ENCODE measurements at regions not wholly inside any gene's neighbourhood (a gene's known extent, or its start where the extent isn't known, plus 50 kb on each side); places are given as distances from the start of the nearest gene placed in this dataset.
"Not testable (repeated sequence)": the region's sequence is repeated elsewhere in the genome, so short reads cannot be mapped to it uniquely, and the experiment has no call there.

DNA sequence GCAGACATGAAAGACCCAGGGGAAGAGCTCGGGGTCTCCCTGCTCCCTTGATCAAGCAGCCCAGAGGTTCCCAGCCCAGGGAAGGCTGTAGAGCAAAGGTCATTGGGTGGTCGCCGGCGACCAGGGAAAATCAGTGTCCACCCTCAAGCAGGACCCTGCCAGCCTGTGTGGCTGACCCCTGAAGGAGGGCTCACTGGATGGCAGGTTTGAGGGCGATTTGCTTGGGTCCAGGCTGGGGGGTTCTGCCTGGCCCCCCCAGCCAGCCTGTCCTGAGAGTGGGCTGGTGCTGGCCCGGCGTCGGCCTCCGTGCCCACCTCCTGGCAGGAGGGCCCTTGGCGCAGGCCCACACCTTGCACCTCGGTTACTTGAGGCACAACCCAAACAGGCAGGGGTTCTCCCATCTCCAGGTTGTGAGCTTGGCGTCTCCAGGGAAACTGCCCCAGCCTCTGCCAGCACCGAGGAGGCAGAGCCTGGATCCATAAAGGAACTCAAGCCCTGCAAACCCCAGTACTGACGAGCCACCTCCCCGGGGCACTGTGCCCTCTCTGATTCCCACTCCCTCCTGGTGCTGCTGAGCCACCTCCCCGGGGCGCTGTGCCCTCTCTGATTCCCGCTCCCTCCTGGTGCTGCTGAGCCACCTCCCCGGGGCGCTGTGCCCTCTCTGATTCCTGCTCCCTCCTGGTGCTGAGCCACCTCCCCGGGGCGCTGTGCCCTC lies 329.0 kb upstream of the SFSWAP start:
- Mint-ChIP-seq H3K4me3 (no peak overlapping the region), H3K36me3 (ENCODE audit: low read depth) (no peaks in the 10 kb centered on the region)

GRCh38 chr12:131383291-131383690 lies 327.6 kb upstream of the SFSWAP start:
- Mint-ChIP-seq H3K9me3 (no peaks in the 10 kb centered on the region), H3K4me1 (ENCODE audit: low read depth) (no peaks in the 10 kb centered on the region), H3K36me3 (ENCODE audit: low read depth) (no peaks in the 10 kb centered on the region), H3K27me3 (peaks cover 6% of the 10 kb centered on the region), H3K27ac (no peak overlapping the region), H3K4me3 (no peak overlapping the region)

More for the DNA sequence above, 329.0 kb upstream of the SFSWAP start:
- Mint-ChIP-seq H3K27ac (no peak overlapping the region), H3K27me3 (peaks cover 6% of the 10 kb centered on the region), H3K9me3 (no peaks in the 10 kb centered on the region), H3K4me1 (ENCODE audit: low read depth) (no peaks in the 10 kb centered on the region)

GRCh38 chr12:131383741-131384543 lies 326.9 kb upstream of the SFSWAP start:
- Mint-ChIP-seq H3K9me3 (no peaks in the 10 kb centered on the region), H3K27me3 (peaks cover 6% of the 10 kb centered on the region), H3K27ac (no peak overlapping the region), H3K4me3 (no peak overlapping the region), H3K4me1 (ENCODE audit: low read depth) (no peaks in the 10 kb centered on the region), H3K36me3 (ENCODE audit: low read depth) (no peaks in the 10 kb centered on the region)

DNA sequence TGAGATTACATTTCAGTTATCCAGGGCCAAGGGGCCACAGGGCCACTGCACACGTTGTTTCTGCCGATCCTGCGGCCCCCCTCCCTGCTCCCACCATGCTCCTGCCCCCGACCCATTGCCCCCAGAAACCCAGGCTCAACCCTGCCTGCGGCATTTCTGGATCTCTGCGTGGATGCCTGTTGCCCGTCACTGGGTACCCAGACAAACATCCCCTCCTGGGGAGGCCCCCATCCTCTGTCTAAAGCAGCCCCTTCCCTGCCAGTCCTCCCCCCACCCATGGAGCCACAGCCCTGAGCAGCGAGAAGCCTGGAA lies 326.4 kb upstream of the SFSWAP start:
- no peaks in the 10 kb centered on the region for H3K4me1 Mint-ChIP-seq (ENCODE audit: low read depth)
- no peak overlapping the region for H3K4me3 Mint-ChIP-seq
- no peak overlapping the region for H3K27ac Mint-ChIP-seq

DNA sequence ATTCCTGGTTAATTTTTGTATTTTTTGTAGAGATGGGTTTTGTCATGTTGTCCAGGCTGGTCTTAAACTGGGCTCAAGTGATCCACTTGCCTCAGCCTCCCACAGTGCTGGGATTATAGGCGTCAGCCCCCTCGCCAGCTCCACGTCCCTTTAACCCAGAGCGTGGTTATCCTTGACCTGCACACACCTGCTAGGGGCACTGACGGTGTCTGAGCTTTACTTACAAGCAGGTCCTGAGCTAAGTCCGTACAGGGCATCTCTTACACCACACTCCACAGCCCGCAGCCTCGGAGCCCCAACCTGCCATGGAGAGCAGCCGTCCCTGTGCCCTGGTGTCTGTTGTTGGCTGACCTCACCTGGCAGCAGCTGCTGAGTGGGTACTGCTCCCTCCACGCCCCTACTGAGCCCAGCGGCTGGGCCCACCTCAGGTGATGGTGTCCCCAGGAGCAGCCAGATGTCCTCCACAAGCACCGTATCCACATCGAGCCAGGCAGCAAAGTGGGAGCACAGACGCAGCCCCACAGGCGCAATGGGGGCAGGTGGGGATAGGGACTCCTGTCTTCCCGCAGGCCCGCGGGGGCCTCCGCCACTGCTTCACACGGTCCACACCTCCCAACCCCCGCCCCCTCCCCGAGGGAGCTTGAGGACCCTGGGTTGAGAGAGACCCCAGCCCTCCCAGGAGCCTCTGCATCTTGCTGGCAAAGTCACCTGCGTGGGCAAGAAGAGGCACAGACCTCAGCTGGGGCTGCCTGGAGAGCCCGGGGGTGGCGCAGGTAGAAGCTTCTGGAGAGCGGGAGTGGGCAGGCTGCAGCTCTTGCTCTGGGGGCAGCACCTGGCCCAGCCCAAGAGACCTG lies 325.4 kb upstream of the SFSWAP start:
- Mint-ChIP-seq H3K27ac (no peak overlapping the region), H3K27me3 (peaks cover under 1% of the 10 kb centered on the region), H3K4me1 (ENCODE audit: low read depth) (no peaks in the 10 kb centered on the region), H3K4me3 (no peak overlapping the region), H3K36me3 (ENCODE audit: low read depth) (no peaks in the 10 kb centered on the region), H3K9me3 (no peaks in the 10 kb centered on the region)

More for the DNA sequence above, 326.4 kb upstream of the SFSWAP start:
- no peaks in the 10 kb centered on the region for H3K36me3 Mint-ChIP-seq (ENCODE audit: low read depth)
- H3K9me3 Mint-ChIP-seq, result no peaks in the 10 kb centered on the region
- peaks cover 6% of the 10 kb centered on the region for H3K27me3 Mint-ChIP-seq

DNA sequence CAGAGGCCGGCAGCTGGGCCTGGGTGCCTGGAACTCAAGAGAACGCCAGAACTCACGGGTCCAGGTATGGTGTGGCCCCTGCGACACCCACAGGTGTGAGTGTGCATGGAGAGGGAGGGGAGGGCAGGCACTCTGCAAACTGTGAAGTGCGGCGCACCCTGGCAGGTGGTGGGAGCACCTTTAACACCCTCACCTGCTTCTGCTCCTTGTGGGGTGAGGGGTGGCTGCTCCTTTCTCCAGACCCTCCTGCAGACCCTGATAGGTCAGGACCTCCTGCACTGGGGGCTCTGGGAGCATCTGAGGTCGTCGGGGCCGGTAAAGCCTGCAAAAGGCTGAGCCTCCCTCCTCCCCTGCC lies 324.7 kb upstream of the SFSWAP start:
- Mint-ChIP-seq H3K4me1 (ENCODE audit: low read depth) (no peaks in the 10 kb centered on the region), H3K9me3 (no peaks in the 10 kb centered on the region), H3K27me3 (no peaks in the 10 kb centered on the region)

GRCh38 chr12:131386781-131387180 lies 324.1 kb upstream of the SFSWAP start:
- H3K4me3 Mint-ChIP-seq, result no peak overlapping the region
- H3K27me3 Mint-ChIP-seq, result no peaks in the 10 kb centered on the region
- no peaks in the 10 kb centered on the region for H3K4me1 Mint-ChIP-seq (ENCODE audit: low read depth)
- H3K27ac Mint-ChIP-seq, result no peak overlapping the region
- no peaks in the 10 kb centered on the region for H3K9me3 Mint-ChIP-seq
- no peaks in the 10 kb centered on the region for H3K36me3 Mint-ChIP-seq (ENCODE audit: low read depth)

More for the DNA sequence above, 324.7 kb upstream of the SFSWAP start:
- no peak overlapping the region for H3K27ac Mint-ChIP-seq
- no peak overlapping the region for H3K4me3 Mint-ChIP-seq
- H3K36me3 Mint-ChIP-seq (ENCODE audit: low read depth), result no peaks in the 10 kb centered on the region

DNA sequence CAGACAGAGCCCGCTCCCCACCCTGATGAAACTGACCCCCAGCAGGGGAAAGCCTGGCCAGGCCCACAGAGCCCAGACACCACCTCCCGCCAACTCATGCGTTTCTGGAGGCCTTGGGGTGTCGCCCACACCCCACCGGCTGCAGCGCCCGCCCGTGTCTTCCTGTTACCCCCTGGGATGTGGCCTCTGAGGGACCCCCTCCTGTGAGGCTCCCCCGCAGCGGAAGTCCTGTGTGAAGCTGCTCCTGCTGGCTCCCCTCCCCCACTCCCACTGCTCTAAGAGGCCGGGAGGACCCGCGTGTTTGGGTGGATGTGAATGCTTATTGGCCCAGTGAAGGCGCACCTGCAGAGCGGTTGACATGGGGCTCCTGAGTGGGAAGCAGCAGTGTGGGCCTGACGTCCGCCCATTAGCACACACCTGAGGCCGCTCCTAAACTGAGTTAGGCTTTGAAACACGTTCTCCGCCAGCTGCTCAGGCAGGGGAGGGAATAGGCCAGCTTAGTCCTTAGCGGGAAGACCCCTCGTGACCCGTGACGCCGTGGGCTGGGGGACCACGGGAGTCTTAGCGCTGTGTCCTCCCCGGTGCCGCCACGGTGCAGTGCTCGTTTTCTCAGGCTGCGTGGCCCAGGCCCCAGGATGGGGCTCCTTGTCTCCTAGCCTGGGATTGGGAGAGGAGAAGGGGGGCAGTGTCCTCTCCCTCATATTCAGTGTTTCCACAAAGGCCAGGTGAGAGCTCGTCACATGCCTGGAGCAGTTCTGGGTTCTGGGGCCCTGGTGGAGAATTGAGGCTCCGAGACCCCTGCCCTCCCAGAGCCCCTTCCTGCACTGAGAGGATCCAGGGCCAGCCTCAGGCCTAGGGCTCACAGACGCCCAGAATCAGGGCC lies 323.4 kb upstream of the SFSWAP start:
- H3K27ac Mint-ChIP-seq, result no peak overlapping the region
- H3K36me3 Mint-ChIP-seq (ENCODE audit: low read depth), result no peaks in the 10 kb centered on the region
- H3K27me3 Mint-ChIP-seq, result no peaks in the 10 kb centered on the region
- H3K4me3 Mint-ChIP-seq, result no peak overlapping the region
- no peaks in the 10 kb centered on the region for H3K9me3 Mint-ChIP-seq
- no peaks in the 10 kb centered on the region for H3K4me1 Mint-ChIP-seq (ENCODE audit: low read depth)

- not testable (repeated sequence) for H3K9me3 Mint-ChIP-seq; H3K27ac Mint-ChIP-seq; H3K4me1 Mint-ChIP-seq (ENCODE audit: low read depth); H3K36me3 Mint-ChIP-seq (ENCODE audit: low read depth); H3K4me3 Mint-ChIP-seq; H3K27me3 Mint-ChIP-seq
Measured at GRCh38 chr12:131388164-131389053, 322.5 kb upstream of the SFSWAP start.

DNA sequence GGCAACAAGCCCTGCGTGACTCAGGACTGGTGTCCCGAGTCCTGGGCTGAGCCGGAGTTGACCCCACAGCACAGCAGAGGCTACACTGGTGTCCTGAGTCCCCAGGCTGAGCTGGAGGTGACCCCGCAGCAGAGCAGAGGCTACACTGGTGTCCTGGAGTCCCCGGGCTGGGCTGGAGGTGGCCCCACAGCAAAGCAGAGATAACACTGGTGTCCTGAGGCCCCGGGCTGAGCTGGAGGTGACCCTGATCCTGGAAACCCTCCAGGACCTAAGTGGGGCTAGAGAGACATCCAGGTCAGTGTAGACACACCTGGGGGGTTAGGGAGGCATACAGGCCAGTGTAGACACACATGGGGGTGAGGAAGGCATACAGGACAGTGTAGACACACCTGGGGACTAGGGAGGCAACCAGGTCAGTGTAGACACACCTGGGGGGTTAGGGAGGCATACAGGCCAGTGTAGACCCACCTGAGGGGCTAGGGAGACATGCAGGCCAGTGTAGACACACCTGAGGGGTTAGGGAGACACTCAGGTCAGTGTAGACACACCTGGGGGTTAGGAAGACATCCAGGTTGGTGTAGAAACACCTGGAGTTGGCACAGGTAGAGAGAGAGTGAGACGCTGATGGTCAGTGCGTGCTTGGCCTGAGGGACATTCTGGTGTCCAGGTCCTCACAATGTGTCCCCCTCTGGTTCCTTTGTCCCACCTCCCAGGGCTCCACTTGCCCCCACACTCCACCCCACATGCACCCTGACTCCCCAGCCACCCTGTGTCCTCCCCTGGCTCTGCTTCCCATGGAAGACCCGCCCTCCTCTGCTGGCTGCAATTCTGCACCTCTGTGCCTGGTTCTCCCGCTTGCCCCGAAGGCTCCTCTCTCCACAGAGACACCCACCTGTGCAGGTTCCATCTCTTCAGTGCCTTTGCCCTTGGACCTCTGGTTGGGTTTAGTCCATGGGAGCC lies 321.6 kb upstream of the SFSWAP start:
- Mint-ChIP-seq H3K4me1 (ENCODE audit: low read depth) (no peaks in the 10 kb centered on the region), H3K36me3 (ENCODE audit: low read depth) (no peaks in the 10 kb centered on the region), H3K9me3 (no peaks in the 10 kb centered on the region), H3K27me3 (no peaks in the 10 kb centered on the region), H3K27ac (no peak overlapping the region), H3K4me3 (no peak overlapping the region)

- Mint-ChIP-seq H3K27me3 (no peaks in the 10 kb centered on the region), H3K4me1 (ENCODE audit: low read depth) (no peaks in the 10 kb centered on the region), H3K9me3 (no peaks in the 10 kb centered on the region), H3K4me3 (no peak overlapping the region), H3K27ac (no peak overlapping the region), H3K36me3 (ENCODE audit: low read depth) (no peaks in the 10 kb centered on the region)
Measured at GRCh38 chr12:131390412-131391334, 320.2 kb upstream of the SFSWAP start.

DNA sequence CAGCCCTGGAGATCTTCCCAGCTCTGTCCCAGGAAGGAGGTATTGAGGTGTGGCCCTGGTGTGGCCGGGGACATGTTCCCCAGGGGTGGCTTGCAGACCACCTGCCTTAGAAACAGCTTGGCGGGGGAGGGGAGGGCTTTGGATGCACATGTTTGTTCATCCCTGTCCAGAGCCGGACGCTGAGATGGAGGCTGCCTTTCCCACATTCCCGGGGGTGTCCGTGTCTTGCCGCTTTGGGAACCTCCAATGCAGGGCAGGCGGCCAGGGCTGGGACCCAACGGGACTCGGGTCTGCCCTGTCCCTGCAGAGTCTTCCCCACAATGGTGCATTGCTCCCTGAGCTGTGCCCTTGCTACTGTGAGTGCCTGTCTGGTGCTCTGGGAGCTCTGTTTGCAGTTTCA lies 319.5 kb upstream of the SFSWAP start:
- no peak overlapping the region for H3K4me3 Mint-ChIP-seq
- H3K9me3 Mint-ChIP-seq, result no peaks in the 10 kb centered on the region
- H3K27ac Mint-ChIP-seq, result no peak overlapping the region
- no peaks in the 10 kb centered on the region for H3K4me1 Mint-ChIP-seq (ENCODE audit: low read depth)
- H3K27me3 Mint-ChIP-seq, result no peaks in the 10 kb centered on the region
- no peaks in the 10 kb centered on the region for H3K36me3 Mint-ChIP-seq (ENCODE audit: low read depth)
